GM12865 (cell line): ENCODE measurements at regions not wholly inside any gene's neighbourhood (a gene's known extent, or its start where the extent isn't known, plus 50 kb on each side); places are given as distances from the start of the nearest gene placed in this dataset.

Experiments used
- DNase-seq: peaks from one replicate; pipeline ENCODE4 v3.0.0; 2010; ENCODE audit warnings: low read depth
- H3K4me3 ChIP-seq: 2 replicates; pipeline ENCODE4 v1.5.1; 2011; ENCODE audit warnings: mild to moderate bottlenecking, low read depth, low read length, control low read depth
- CTCF ChIP-seq: IDR thresholded peaks from 2 replicates; pipeline ENCODE4 v1.5.1; 2011; ENCODE audit warnings: low read length, control low read depth, low read depth, inconsistent platforms; ENCODE audit not compliant: insufficient read depth; ENCODE audit errors: missing control alignments

- TF ChIP-seq CTCF = no peak
- no peak overlapping the region for H3K4me3 ChIP-seq
- no peak for DNase-seq
These were observed 86.3 kb upstream of the FAT3 start for GRCh38 chr11:92138296-92138695.

GRCh38 chr11:92137747-92138146, 86.9 kb upstream of the FAT3 start:
- TF ChIP-seq CTCF = no peak
- DNase-seq = no peak
- no peak overlapping the region for H3K4me3 ChIP-seq

GRCh38 chr11:92136797-92137196, 87.8 kb upstream of the FAT3 start:
- no peak for DNase-seq
- TF ChIP-seq CTCF = no peak
- H3K4me3 ChIP-seq = no peak overlapping the region

- H3K4me3 ChIP-seq = no peak overlapping the region
- TF ChIP-seq CTCF = no peak
- no peak for DNase-seq
These were observed 93.2 kb upstream of the FAT3 start for GRCh38 chr11:92131289-92131865.

GRCh38 chr11:92130421-92130831, 94.2 kb upstream of the FAT3 start:
- no peak for DNase-seq
- no peak for TF ChIP-seq CTCF
- H3K4me3 ChIP-seq = no peak overlapping the region

GRCh38 chr11:92129811-92130210, 94.8 kb upstream of the FAT3 start:
- no peak for TF ChIP-seq CTCF
- DNase-seq = no peak
- H3K4me3 ChIP-seq = no peak overlapping the region

GRCh38 chr11:92128026-92128425, 96.6 kb upstream of the FAT3 start:
- H3K4me3 ChIP-seq = no peak overlapping the region
- DNase-seq = no peak
- no peak for TF ChIP-seq CTCF
